ENCODE measurements at regions not wholly inside any gene's neighbourhood (a gene's known extent, or its start where the extent isn't known, plus 50 kb on each side); places are given as distances from the start of the nearest gene placed in this dataset.

GRCh38 chr3:99524559-99524958, 113.8 kb upstream of the COL8A1 start:
- no peak for TF ChIP-seq CTCF (IDR thresholded peaks at IDR 0.05)
- no peak for TF ChIP-seq POLR2A (IDR thresholded peaks at IDR 0.05)
